IMR-90 (cell line): ENCODE measurements at regions not wholly inside any gene's neighbourhood (a gene's known extent, or its start where the extent isn't known, plus 50 kb on each side); places are given as distances from the start of the nearest gene placed in this dataset.

Experiments used
- ATAC-seq: fragments of 200-7000 bp; cut with Tn5 transposase; 2 replicates; pipeline ENCODE4 v1.9.1; 2020; ENCODE audit warnings: low read depth, mild to moderate bottlenecking, moderate library complexity
- BruUV-seq: library from RNA; stranded (reverse); fragments of 400-500 nt; replicated peaks from 2 replicates; lab custom pipeline; 2021; lab: Mats Ljungman, UMichigan
- CTCF ChIA-PET: fragments of 300-600 bp; formaldehyde crosslinking; extraction: SDS; loops from one replicate; lab custom pipeline; 2021; ENCODE audit warnings: antibody characterized with exemption; lab: Yijun Ruan, JAX
- POLR2A ChIA-PET: fragments of 300-600 bp; sonication (Branson Sonifier 250); formaldehyde crosslinking; loops from one replicate; lab custom pipeline; 2022; ENCODE audit warnings: antibody characterized with exemption; ENCODE audit not compliant: unreplicated experiment; lab: Charles Lee
- DNase-seq: peaks from one replicate; pipeline ENCODE4 v3.0.0; 2013
- H2AFZ ChIP-seq: replicated peaks from 2 replicates; pipeline ENCODE3; 2013; ENCODE audit warnings: low read length, mild to moderate bottlenecking; ENCODE audit not compliant: poor library complexity
- H2AK5ac ChIP-seq: 2 replicates; pipeline ENCODE4 v1.6.1; 2013; ENCODE audit warnings: low read depth, low read length, inconsistent platforms
- H2AK9ac ChIP-seq: replicated peaks from 2 replicates; pipeline ENCODE3; 2013; ENCODE audit warnings: mild to moderate bottlenecking, low read depth, low read length, moderate library complexity; ENCODE audit not compliant: poor library complexity
- H2BK120ac ChIP-seq: 2 replicates; pipeline ENCODE4 v1.6.1; 2013; ENCODE audit warnings: low read depth, low read length, inconsistent platforms
- H2BK15ac ChIP-seq: 3 replicates; pipeline ENCODE4 v1.6.1; 2013; ENCODE audit warnings: low read depth, low read length, inconsistent platforms
- H2BK20ac ChIP-seq: 2 replicates; pipeline ENCODE4 v1.6.1; 2013; ENCODE audit warnings: low read depth, mild to moderate bottlenecking, inconsistent platforms, low read length, moderate library complexity
- H2BK5ac ChIP-seq: 2 replicates; pipeline ENCODE4 v1.6.1; 2013; ENCODE audit warnings: mild to moderate bottlenecking, low read depth, low read length, inconsistent platforms; ENCODE audit not compliant: poor library complexity, severe bottlenecking
- H3K14ac ChIP-seq: replicated peaks from 2 replicates; pipeline ENCODE4 v1.6.1; 2013; ENCODE audit warnings: low read depth, low read length, inconsistent platforms
- H3K18ac ChIP-seq: 2 replicates; pipeline ENCODE4 v1.6.1; 2013; ENCODE audit warnings: low read depth, low read length, control low read depth
- H3K23ac ChIP-seq: 2 replicates; pipeline ENCODE4 v1.6.1; 2013; ENCODE audit warnings: low read depth, low read length, inconsistent platforms
- H3K27ac ChIP-seq: 2 replicates; pipeline ENCODE4 v1.5.1; 2013; ENCODE audit warnings: mild to moderate bottlenecking, control low read depth, low read length; ENCODE audit not compliant: insufficient read depth
- H3K27me3 ChIP-seq: 2 replicates; pipeline ENCODE4 v1.6.1; 2013; ENCODE audit warnings: low read length; ENCODE audit not compliant: control insufficient read depth, insufficient read depth
- H3K36me3 ChIP-seq: 2 replicates; pipeline ENCODE4 v1.6.1; 2013; ENCODE audit warnings: low read length, mixed read lengths; ENCODE audit not compliant: control insufficient read depth, insufficient read depth
- H3K4ac ChIP-seq: 2 replicates; pipeline ENCODE4 v1.6.1; 2013; ENCODE audit warnings: low read depth, low read length, inconsistent platforms
- H3K4me1 ChIP-seq: 2 replicates; pipeline ENCODE4 v1.6.1; 2013; ENCODE audit warnings: low read length, mixed read lengths; ENCODE audit not compliant: control insufficient read depth, insufficient read depth
- H3K4me2 ChIP-seq: 2 replicates; pipeline ENCODE4 v1.6.1; 2013; ENCODE audit warnings: low read depth, mild to moderate bottlenecking, control low read depth, low read length, moderate library complexity
- H3K4me3 ChIP-seq: 2 replicates; pipeline ENCODE4 v1.5.1; 2013; ENCODE audit warnings: low read depth, mild to moderate bottlenecking, control low read depth, low read length, moderate library complexity; ENCODE audit not compliant: insufficient read depth
- H3K56ac ChIP-seq: 2 replicates; pipeline ENCODE4 v1.6.1; 2013; ENCODE audit warnings: low read length, inconsistent platforms; ENCODE audit not compliant: insufficient read depth; ENCODE audit errors: extremely low read depth
- H3K79me1 ChIP-seq, 2 experiments: 2 replicates each; pipeline ENCODE4 v1.6.1; 2013; ENCODE audit warnings: low read length in 2 of 2, inconsistent platforms in 1 of 2, low read depth in 1 of 2
- H3K9ac ChIP-seq: 2 replicates; pipeline ENCODE4 v1.6.1; 2013; ENCODE audit warnings: low read depth, low read length, control low read depth
- H3K9me1 ChIP-seq: 2 replicates; pipeline ENCODE4 v1.6.1; 2013; ENCODE audit warnings: low read length, inconsistent platforms; ENCODE audit not compliant: insufficient read depth
- H3K9me3 ChIP-seq: 2 replicates; pipeline ENCODE4 v1.6.1; 2013; ENCODE audit warnings: low read length; ENCODE audit not compliant: control insufficient read depth, insufficient read depth
- H4K20me1 ChIP-seq: 2 replicates; pipeline ENCODE4 v1.6.1; 2013; ENCODE audit warnings: low read length, inconsistent platforms; ENCODE audit not compliant: insufficient read depth
- H4K5ac ChIP-seq: 2 replicates; pipeline ENCODE4 v1.6.1; 2013; ENCODE audit warnings: mild to moderate bottlenecking, low read depth, low read length, control low read depth
- H4K8ac ChIP-seq, 2 experiments: 2 replicates each; pipeline ENCODE4 v1.6.1; 2013; ENCODE audit warnings: low read depth in 2 of 2, low read length in 2 of 2, control low read depth in 1 of 2, inconsistent platforms in 1 of 2
- H4K91ac ChIP-seq: 2 replicates; pipeline ENCODE4 v1.6.1; 2013; ENCODE audit warnings: low read depth, low read length, inconsistent platforms; ENCODE audit not compliant: insufficient read depth
- BHLHE40 ChIP-seq: fragments of 150-350 bp; IDR thresholded peaks from 2 replicates; pipeline ENCODE4 v1.6.1; 2016; ENCODE audit warnings: mild to moderate bottlenecking, low read depth, low read length
- CEBPB ChIP-seq: IDR thresholded peaks from 2 replicates; pipeline ENCODE4 v1.6.1; 2012; ENCODE audit warnings: low read depth, low read length, improper control_type of control experiment
- CHD1 ChIP-seq: IDR thresholded peaks from 2 replicates; pipeline ENCODE4 v1.6.1; 2012; ENCODE audit warnings: low read depth, low read length, improper control_type of control experiment
- ELK1 ChIP-seq: fragments of 150-350 bp; IDR thresholded peaks from 2 replicates; pipeline ENCODE4 v1.6.1; 2016; ENCODE audit warnings: low read depth, mild to moderate bottlenecking, low read length, moderate library complexity, borderline replicate concordance
- FOS ChIP-seq: fragments of 150-350 bp; IDR thresholded peaks from 2 replicates; pipeline ENCODE4 v1.6.1; 2016; ENCODE audit warnings: low read depth, low read length
- MAFK ChIP-seq: IDR thresholded peaks from 2 replicates; pipeline ENCODE4 v1.6.1; 2012; ENCODE audit warnings: low read depth, low read length, improper control_type of control experiment
- MAZ ChIP-seq: IDR thresholded peaks from 2 replicates; pipeline ENCODE4 v1.6.1; 2012; ENCODE audit warnings: low read depth, mild to moderate bottlenecking, low read length, improper control_type of control experiment, moderate library complexity, borderline replicate concordance
- MXI1 ChIP-seq: IDR thresholded peaks from 2 replicates; pipeline ENCODE4 v1.6.1; 2012; ENCODE audit warnings: low read depth, mild to moderate bottlenecking, low read length, moderate library complexity, borderline replicate concordance
- NFE2L2 ChIP-seq: fragments of 150-350 bp; IDR thresholded peaks from 2 replicates; pipeline ENCODE4 v1.6.1; 2016; ENCODE audit warnings: low read depth, mild to moderate bottlenecking, low read length
- POLR2A ChIP-seq: IDR thresholded peaks from 2 replicates; pipeline ENCODE4 v1.6.1; 2012; ENCODE audit warnings: mild to moderate bottlenecking, low read depth, low read length
- RAD21 ChIP-seq: IDR thresholded peaks from 2 replicates; pipeline ENCODE4 v1.6.1; 2012; ENCODE audit warnings: low read length, improper control_type of control experiment
- RCOR1 ChIP-seq: IDR thresholded peaks from 2 replicates; pipeline ENCODE4 v1.6.1; 2012; ENCODE audit warnings: mild to moderate bottlenecking, low read length, improper control_type of control experiment; ENCODE audit not compliant: insufficient replicate concordance
- RFX5 ChIP-seq: IDR thresholded peaks from 2 replicates; pipeline ENCODE4 v1.8.0; 2012; ENCODE audit warnings: low read depth, mild to moderate bottlenecking, low read length, moderate library complexity
- SMC3 ChIP-seq: fragments of 150-350 bp; IDR thresholded peaks from 2 replicates; pipeline ENCODE4 v1.6.1; 2016; ENCODE audit warnings: low read depth, mild to moderate bottlenecking, antibody characterized with exemption, low read length, moderate library complexity
- USF2 ChIP-seq: fragments of 150-350 bp; IDR thresholded peaks from 2 replicates; pipeline ENCODE4 v1.6.1; 2017; ENCODE audit warnings: mild to moderate bottlenecking, antibody characterized with exemption, low read length, low read depth
- WGBS, 2 experiments: methylation state at CpG; one replicate each; pipeline versions ENCODE4 v1.1.5 to v1.1.7; 2013; ENCODE audit warnings: missing lambda C conversion rate in 2 of 2; ENCODE audit not compliant: insufficient read length in 1 of 2; ENCODE audit errors: extremely low coverage in 2 of 2; 5-methylcytosine and 5-hydroxymethylcytosine counted together
- dilution Hi-C: fragments of 300-500 bp; cut with HindIII; formaldehyde crosslinking; loops from one replicate; pipeline ENCODE4 v1.14.3; 2018; ENCODE audit warnings: low sequenced_read_pairs; ENCODE audit not compliant: unreplicated experiment
- in situ Hi-C: fragments of 300-500 bp; cut with MboI; formaldehyde crosslinking; loops from 3 replicates; pipeline ENCODE4 v1.14.3; 2019; ENCODE audit warnings: low sequenced_read_pairs, inconsistent platforms, mixed read lengths
- intact Hi-C: fragments of 100-400 bp; cut with micrococcal nuclease; formaldehyde crosslinking; loops from 2 replicates; pipeline ENCODE4 v1.10.0; 2022
- TF ChIP-seq, protein P1 (sequence below): conservative IDR thresholded peaks from 2 replicates; pipeline ENCODE4 v1.5.1; 2012; ENCODE audit warnings: mild to moderate bottlenecking, low read depth, low read length, improper control_type of control experiment

DNA sequence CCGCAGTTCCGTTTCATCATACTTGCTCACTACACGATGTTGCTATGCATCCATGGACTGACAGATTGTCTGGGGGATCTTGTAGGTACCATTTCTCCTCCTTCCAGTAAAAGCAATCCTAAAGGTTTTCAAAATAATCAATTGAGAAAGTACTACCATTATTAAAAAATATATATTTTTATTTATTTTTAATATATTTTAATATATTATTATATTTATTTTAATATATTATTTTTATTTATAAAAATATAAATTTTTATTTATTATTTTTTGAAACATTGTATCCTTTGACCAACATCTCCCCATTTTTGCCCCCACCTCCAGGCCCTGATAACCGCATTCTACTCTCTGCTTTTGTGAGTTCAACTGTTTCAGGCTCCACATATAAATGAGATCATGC is 237.6 kb upstream of the IRX4 start:
- no peak for TF ChIP-seq ELK1
- TF ChIP-seq BHLHE40 = no peak
- TF ChIP-seq RAD21 = no peak
- no peak for TF ChIP-seq USF2
- TF ChIP-seq POLR2A = no peak
- TF ChIP-seq RCOR1 = no peak
- TF ChIP-seq MAZ = no peak
- TF ChIP-seq NFE2L2 = no peak
- no peak for TF ChIP-seq CEBPB
- no peak for TF ChIP-seq FOS
- no peak for TF ChIP-seq RFX5
- TF ChIP-seq, protein P1, sequence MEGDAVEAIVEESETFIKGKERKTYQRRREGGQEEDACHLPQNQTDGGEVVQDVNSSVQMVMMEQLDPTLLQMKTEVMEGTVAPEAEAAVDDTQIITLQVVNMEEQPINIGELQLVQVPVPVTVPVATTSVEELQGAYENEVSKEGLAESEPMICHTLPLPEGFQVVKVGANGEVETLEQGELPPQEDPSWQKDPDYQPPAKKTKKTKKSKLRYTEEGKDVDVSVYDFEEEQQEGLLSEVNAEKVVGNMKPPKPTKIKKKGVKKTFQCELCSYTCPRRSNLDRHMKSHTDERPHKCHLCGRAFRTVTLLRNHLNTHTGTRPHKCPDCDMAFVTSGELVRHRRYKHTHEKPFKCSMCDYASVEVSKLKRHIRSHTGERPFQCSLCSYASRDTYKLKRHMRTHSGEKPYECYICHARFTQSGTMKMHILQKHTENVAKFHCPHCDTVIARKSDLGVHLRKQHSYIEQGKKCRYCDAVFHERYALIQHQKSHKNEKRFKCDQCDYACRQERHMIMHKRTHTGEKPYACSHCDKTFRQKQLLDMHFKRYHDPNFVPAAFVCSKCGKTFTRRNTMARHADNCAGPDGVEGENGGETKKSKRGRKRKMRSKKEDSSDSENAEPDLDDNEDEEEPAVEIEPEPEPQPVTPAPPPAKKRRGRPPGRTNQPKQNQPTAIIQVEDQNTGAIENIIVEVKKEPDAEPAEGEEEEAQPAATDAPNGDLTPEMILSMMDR = no peak
- no peak for TF ChIP-seq CHD1
- no peak for TF ChIP-seq MXI1
- TF ChIP-seq SMC3 = no peak
- TF ChIP-seq MAFK = no peak
- intact Hi-C loops = no loop called here
- no TSS peak for BruUV-seq

More for the DNA sequence above, 237.6 kb upstream of the IRX4 start:
- Histone ChIP-seq H3K27me3 (no peaks in the 10 kb centered on the region), H3K9ac (no peak overlapping the region), H3K27ac (no peak overlapping the region), H2BK20ac (no peak overlapping the region), H3K4me3 (no peak overlapping the region), H3K4me2 (no peak overlapping the region), H2AFZ (no peak overlapping the region), H2AK5ac (no peak overlapping the region), H4K91ac (no peak overlapping the region), H4K20me1 (no peaks in the 10 kb centered on the region), H3K56ac (no peak overlapping the region), H3K4me1 (no peaks in the 10 kb centered on the region), H2BK15ac (no peak overlapping the region), H4K8ac (no peak overlapping the region), H3K4ac (no peak overlapping the region), H2AK9ac (no peak overlapping the region), H4K5ac (no peak overlapping the region), H2BK5ac (no peak overlapping the region), H3K14ac (no peak overlapping the region), H3K9me1 (no peaks in the 10 kb centered on the region), H3K36me3 (no peaks in the 10 kb centered on the region), H3K23ac (no peak overlapping the region), H3K18ac (no peak overlapping the region), H2BK120ac (no peak overlapping the region), H3K79me1 (no peaks in the 10 kb centered on the region), H3K9me3 (peaks cover 22% of the 10 kb centered on the region)
- dilution Hi-C loops (no loop called here), in situ Hi-C loops (no loop called here)
- DNase-seq (no peak), ATAC-seq (no peak)
- POLR2A ChIA-PET = no interaction called here
- CTCF ChIA-PET = no interaction called here
- WGBS, 2 experiments = no CpG with 5 or more reads among the region's 4 CpGs
